HG03342 (cell line): ENCODE measurements at regions not wholly inside any gene's neighbourhood (a gene's known extent, or its start where the extent isn't known, plus 50 kb on each side); places are given as distances from the start of the nearest gene placed in this dataset.
A peak's percentile ranks its signal among the peaks of the same experiment; 100 is the strongest.

Source experiments
- ATAC-seq: cut with Tn5 transposase; IDR thresholded peaks from one replicate; pipeline ENCODE4 v1.9.1; 2021; ENCODE audit warnings: mild to moderate bottlenecking, moderate library complexity; ENCODE audit not compliant: unreplicated experiment

DNA sequence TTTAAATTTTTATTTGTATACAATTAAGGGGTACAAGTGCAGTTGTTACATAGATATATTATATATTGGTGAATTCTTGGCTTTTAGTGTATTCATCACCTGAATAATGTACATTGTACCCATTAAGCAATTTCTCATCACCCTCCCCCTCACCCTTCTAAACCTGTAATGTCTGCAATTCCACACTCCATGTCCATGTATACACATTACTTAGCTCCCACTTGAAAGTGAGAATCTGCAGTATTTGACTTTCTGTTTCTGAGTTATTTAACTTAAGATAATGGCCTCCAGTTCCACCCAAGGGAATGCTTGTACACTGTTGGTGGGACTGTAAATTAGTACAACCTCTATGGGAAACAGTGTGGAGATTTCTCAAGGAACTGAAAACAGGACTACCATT, 383.2 kb upstream of the KCNMB2 start:
- no peak for ATAC-seq

DNA sequence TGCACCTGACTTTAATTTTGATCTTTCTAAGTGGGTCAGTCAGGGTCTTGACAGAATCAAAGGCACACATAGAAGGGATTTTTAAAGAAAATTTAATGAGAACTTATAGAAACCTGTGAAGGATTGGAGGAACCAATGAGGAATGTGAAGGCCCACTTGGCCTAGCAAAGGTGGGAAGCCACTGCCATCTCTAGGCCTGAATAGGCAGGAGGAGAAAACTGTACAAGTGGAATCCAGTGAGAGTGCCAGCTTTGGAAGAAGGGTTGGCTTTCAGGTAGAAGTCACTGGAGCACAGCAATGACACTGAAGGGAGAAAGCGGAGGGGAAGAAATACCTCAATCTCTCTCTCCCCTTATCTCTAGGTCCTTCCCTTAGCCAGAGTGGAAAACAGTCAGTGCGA, 380.7 kb upstream of the KCNMB2 start:
- no peak for ATAC-seq

DNA sequence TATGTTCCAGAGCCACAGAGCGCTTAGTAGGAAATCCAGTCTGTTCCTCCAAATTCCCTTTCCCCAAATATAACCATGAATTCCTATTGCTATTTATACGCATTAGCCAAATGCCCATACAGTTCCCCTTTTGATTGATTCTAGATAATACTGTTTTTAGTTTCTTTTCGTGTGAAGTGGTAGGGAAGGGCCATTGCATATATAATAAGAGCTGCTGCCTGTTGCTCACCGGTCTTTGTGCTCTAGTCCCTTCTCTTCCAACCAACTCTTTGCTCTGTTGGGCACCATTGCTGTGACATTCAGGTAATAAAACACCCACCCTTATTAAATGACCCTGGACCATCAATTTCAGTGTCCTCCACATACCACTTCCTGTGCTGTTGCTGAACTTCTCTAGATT, 379.9 kb upstream of the KCNMB2 start:
- no peak for ATAC-seq

DNA sequence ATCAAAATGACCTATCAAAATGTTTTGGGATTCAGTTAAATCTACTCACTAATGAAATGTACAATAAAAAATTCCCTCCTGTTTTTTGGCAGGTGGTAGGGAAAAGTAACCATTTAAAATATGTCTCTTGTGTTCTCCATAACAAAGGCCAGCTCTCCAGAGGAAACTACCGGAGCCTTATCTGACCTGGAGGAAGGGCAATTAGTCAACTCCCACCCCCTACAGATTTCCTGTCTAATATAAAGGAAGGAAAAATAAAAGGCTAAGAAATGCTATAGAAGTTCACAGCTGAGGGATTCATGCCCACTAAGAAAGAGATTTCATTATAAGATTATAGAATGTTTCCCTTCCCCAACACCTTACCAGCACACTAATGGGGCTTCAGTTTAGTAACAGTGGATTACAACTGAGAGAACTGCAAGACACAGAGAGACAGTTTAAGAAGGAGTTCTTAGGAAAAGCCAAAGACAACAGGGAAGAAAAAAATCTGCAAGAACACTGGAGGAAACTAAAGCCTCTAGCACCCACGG, 376.5 kb upstream of the KCNMB2 start:
- no peak for ATAC-seq

DNA sequence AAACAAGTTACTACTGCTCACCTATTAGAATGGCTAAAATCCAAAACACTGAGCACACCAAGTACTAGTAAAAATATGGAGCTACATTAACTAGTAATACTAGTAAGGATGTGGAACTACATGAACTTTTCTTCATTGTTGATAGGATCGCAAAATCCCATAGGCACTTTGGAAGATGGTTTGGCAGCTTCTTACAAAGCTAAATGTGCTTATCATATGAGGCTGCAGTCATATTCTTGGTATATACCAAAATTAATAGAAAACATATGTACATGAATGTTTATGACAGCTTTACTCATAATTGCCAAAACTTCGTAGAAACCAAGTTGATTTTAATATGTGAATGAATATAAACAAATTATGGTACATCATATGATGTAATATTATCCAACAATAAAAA, 366.8 kb upstream of the KCNMB2 start:
- no peak for ATAC-seq

DNA sequence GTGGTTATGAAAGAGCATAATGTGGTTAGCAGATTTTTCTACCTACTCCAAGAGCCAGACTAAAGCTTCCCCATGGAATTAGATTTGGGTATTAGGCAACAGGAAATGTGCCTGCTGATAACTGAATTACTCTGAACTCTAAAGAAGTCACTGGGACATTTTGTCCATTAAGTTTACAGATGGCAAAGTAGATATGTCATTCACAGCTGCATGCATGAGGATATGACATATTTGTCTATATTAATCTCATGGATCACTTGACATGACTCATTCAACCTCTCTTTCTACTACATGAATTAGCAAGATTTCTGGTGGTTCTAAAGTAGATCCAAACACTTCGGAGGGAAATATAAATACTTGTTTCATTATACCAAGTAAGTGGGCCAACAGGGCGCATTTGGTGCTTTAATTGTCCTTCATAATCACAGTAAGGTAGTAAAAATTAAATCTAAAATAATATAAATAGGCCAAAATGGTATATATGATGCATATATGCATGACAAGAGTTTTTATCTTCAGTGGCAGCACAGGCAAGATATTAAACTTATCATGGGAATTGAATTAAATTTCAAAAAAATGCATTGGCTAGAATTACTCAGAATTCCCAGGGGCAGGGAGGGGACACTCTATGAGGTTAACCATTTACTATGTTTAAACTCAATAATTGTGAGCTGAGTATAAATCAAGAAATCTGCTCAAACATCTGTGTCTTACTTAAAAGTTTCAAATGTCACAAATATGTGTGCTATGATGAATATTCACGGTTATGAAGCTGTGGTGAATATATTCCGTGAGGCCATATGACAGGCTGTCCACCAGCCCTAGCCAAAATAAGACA, 365.3 kb upstream of the KCNMB2 start:
- ATAC-seq = no peak

GRCh38 chr3:178172121-178172520, 364.1 kb upstream of the KCNMB2 start:
- no peak for ATAC-seq

GRCh38 chr3:178174201-178174915, 361.9 kb upstream of the KCNMB2 start:
- ATAC-seq = no peak

DNA sequence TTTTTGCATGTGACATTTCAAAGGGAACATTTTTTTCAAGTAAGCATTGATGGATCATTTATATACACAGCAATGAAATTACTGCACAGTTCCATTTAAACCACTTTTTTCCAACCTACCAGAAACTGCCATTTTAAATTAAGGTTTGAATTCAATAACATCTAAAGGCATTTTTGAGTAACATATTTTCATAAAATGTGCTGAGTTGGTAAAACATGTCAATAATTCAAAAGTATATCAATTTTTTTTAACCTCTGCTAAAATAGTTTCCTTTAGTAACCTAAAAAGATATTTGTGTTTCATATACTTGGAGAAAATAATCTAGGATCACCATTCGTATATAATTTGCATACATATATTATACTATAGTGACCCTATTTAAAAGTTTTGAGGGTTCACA, 355.1 kb upstream of the KCNMB2 start:
- no peak for ATAC-seq

- ATAC-seq = no peak
Observed at GRCh38 chr3:178181784-178182183, 354.5 kb upstream of the KCNMB2 start.

DNA sequence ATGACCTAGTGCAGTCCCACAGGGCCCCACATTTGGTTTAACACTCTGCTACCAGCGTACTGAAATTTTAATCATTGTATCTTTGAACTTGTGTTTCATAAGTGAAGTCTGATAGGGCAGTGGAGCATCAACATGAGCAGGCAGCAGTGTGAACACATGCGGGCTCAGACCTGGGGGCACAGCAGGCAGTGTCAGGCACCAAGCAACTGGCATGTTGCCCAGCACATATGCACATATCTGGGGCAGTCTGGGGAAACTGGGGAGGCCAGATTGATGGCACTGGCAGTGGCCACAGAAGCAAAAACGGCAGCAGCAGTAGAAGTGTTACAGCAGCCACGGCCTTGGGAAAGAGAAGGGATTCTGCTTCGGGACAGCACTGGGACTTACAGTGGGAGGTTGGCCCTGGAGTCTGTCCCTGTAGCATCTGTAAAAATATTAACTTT, 353.9 kb upstream of the KCNMB2 start:
- ATAC-seq = no peak

DNA sequence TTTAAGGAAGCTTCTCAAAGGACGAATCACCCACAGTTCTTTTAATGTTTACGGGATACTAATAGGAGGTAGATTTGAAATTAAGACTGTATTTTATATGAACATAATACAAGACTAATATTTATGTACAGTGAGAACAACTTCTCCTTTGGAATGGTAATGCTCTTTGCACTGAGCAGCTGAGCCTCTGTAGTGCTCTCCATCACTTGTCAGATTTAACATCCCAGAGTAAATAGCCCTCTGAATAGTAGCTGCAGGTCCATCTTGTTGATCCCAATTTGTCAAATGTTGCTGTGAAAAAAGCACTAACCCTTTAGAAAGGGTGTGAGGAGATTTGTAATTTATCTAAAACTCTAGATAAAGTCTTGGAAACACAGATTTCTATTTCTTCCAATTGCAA, 351.4 kb upstream of the KCNMB2 start:
- no peak for ATAC-seq

DNA sequence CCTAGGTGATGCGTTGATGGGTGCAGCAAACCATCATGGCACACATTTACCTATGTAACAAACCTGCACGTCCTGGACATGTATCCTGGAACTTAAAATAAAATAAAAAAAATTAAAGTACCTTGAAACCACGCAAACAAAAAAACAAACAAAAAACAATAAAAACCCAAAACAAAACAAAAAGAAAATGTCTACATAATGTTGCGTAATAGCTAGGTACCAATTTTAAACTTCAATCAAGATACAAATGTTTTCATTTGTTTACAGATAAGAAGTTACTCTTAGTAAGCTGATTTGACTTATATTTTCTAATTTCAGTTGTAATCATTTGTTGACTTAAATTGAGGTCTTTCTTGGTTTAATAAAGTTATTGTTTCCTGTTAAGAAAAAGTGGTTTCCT, 349.6 kb upstream of the KCNMB2 start:
- ATAC-seq = no peak

- no peak for ATAC-seq
Observed at GRCh38 chr3:178189854-178190253, 346.4 kb upstream of the KCNMB2 start.

DNA sequence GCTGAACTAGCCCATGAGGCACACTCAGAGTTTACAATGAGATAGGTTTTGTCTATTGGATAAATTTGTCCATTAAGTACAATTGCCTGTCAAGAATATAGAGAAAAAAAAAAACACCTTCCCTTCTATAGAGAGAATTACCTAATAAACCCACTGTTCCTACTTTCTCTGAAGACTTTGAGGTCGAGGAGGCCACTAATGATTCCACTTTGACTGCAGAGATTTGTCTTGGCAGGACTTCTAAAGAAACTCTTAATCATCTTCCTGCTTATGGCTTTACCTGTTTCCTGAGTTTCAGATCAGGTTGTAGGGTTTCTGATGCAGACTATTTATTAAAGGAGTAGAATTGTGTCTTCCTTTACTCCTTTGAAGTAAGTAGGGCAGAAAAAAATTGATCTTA, 342.4 kb upstream of the KCNMB2 start:
- ATAC-seq = no peak

DNA sequence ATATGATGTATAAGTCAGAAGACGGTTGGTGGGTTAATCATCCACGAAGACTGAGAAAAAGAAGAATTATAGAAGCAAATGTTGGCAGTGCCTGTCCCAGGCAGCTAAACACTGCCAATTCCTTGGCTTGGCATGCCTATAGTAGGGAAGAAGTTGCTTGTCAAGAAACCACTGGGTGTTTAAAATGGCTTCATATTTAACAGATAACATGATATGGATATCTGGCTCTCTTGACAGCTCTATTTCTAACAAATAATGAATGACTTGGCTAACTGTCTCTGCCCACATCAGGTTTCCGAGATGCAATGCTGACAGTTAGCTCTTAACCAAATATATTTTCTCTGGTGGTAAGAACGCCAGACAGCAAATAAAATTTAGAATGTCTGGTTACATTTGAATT, 341.7 kb upstream of the KCNMB2 start:
- no peak for ATAC-seq

GRCh38 chr3:178195824-178196223, 340.4 kb upstream of the KCNMB2 start:
- ATAC-seq = peak; percentile 93

- ATAC-seq = no peak
Observed at GRCh38 chr3:178198329-178198728, 337.9 kb upstream of the KCNMB2 start.

GRCh38 chr3:178200316-178200715, 335.9 kb upstream of the KCNMB2 start:
- ATAC-seq = no peak

DNA sequence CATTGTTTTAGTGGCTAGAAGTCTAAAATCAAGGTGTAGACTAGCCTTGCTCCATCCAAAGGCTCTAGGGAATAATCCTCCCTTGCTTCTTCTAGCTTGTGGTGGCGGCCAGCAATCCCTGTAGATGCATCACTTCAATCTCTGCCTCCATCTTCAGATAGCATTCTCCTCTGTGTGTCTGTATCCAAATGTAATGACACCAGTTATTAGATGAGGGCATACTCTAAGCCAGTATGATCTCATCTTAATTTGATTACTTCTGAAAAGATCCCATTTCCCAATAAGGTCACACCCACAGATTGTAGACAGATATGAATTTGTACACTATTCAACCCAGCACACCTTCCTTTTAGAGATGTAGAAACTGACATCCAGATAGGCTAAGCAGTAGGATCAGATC, 334.5 kb upstream of the KCNMB2 start:
- no peak for ATAC-seq

DNA sequence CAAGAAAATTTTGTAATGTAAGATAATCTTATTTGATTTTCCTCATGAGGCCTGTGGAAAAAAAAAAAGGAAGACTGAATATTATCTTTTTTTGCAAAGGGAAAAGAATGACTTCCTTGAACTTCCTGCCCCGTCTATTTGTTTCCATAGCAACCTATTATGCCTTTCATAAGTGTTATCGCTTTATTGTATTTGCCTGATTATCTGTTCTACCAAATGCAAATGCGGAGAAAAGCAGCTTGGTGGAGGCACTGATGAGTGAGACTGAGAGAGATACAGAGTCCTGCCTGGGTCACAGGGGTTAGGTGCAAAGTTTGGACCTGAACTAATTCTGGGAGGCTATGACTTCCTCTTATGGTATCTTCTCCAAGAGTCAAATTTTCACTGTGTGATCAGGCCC, 334.0 kb upstream of the KCNMB2 start:
- no peak for ATAC-seq

GRCh38 chr3:178203165-178203564, 333.1 kb upstream of the KCNMB2 start:
- no peak for ATAC-seq
